ENCODE measurements at regions not wholly inside any gene's neighbourhood (a gene's known extent, or its start where the extent isn't known, plus 50 kb on each side); places are given as distances from the start of the nearest gene placed in this dataset.

DNA sequence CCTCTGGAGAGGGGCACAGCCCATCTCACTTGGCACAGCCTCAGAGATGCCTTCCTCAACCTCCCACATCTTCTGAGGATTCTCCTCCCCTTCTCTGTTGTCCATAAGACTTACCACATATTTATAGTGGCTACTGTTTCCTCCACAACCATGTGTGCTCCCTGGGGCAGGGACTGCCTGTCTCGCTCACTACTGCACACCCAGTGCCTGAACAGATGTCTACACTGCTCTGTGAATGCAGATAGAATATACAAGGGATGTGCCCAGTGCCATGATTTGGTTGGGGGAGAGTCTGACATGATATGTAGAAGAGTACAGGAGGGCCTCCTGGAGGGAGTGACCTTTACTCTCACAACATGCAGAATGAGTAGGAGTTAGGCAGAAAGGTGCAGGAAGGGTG is 67.3 kb upstream of the ANO1 start:
- TF ChIP-seq EZH2phosphoT487 (IDR thresholded peaks at IDR 0.05; ENCODE audit: low read depth), result no peak
- TF ChIP-seq, protein P1, sequence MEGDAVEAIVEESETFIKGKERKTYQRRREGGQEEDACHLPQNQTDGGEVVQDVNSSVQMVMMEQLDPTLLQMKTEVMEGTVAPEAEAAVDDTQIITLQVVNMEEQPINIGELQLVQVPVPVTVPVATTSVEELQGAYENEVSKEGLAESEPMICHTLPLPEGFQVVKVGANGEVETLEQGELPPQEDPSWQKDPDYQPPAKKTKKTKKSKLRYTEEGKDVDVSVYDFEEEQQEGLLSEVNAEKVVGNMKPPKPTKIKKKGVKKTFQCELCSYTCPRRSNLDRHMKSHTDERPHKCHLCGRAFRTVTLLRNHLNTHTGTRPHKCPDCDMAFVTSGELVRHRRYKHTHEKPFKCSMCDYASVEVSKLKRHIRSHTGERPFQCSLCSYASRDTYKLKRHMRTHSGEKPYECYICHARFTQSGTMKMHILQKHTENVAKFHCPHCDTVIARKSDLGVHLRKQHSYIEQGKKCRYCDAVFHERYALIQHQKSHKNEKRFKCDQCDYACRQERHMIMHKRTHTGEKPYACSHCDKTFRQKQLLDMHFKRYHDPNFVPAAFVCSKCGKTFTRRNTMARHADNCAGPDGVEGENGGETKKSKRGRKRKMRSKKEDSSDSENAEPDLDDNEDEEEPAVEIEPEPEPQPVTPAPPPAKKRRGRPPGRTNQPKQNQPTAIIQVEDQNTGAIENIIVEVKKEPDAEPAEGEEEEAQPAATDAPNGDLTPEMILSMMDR (IDR thresholded peaks at IDR 0.05; ENCODE audit: low read depth, low read length), result no peak
- Histone ChIP-seq H2AFZ (ENCODE audit: low read depth, low read length) (no peak overlapping the region), H3K36me3 (replicated peaks; ENCODE audit: low read depth, low read length) (no peaks in the 10 kb centered on the region), H3K27me3 (ENCODE audit: low read depth, low read length) (0 out of 2 replicates have a peak, but pooled peaks cover 5% of the 10 kb centered on the region), H3K4me2 (ENCODE audit: low read length) (no peak overlapping the region), H3K4me1 (ENCODE audit: low read length) (no peaks in the 10 kb centered on the region), H4K20me1 (ENCODE audit: insufficient read depth, low read length) (no peaks in the 10 kb centered on the region), H3K4me3 (ENCODE audit: low read length) (no peak overlapping the region), H3K9ac (ENCODE audit: low read length) (no peak overlapping the region), H3K27ac (ENCODE audit: low read length) (no peak overlapping the region), H3K9me3 (ENCODE audit: insufficient read depth, low read length) (no peaks in the 10 kb centered on the region), H3K79me2 (ENCODE audit: low read length) (no peaks in the 10 kb centered on the region)

DNA sequence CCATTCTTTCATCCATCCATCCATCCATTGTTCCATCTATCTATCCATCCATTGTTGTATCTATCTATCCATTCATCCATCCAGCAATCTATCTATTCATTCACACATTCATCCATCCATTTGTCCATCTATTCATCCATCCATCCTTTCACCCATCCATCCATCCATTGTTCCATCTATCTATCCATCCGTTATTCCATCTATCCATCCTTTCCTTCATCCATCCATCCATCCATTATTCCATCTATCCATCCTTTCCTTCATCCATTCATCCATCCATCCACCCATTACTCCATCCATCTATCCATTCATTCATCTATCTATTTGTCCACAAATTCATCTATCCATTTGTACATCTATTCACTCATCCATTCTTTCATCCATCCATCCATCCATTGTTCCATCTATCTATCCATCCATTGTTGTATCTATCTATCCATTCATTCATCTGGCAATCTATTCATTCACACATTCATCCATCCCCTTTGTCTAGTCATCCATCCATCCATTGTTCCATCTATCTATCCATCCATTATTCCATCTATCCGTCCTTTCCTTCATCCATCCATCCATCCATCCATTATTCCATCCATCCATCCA is 65.9 kb upstream of the ANO1 start:
- Histone ChIP-seq H3K36me3 (replicated peaks; ENCODE audit: low read depth, low read length) (no peaks in the 10 kb centered on the region), H3K4me3 (ENCODE audit: low read length) (no peak overlapping the region), H3K9me3 (ENCODE audit: insufficient read depth, low read length) (no peaks in the 10 kb centered on the region), H3K79me2 (ENCODE audit: low read length) (no peaks in the 10 kb centered on the region), H2AFZ (ENCODE audit: low read depth, low read length) (no peak overlapping the region), H3K4me2 (ENCODE audit: low read length) (no peak overlapping the region), H3K9ac (ENCODE audit: low read length) (no peak overlapping the region), H3K4me1 (ENCODE audit: low read length) (no peaks in the 10 kb centered on the region), H3K27ac (ENCODE audit: low read length) (no peak overlapping the region), H4K20me1 (ENCODE audit: insufficient read depth, low read length) (no peaks in the 10 kb centered on the region), H3K27me3 (ENCODE audit: low read depth, low read length) (0 out of 2 replicates have a peak, but pooled peaks cover 5% of the 10 kb centered on the region)
- TF ChIP-seq, protein P1 (IDR thresholded peaks at IDR 0.05; ENCODE audit: low read depth, low read length), result no peak
- TF ChIP-seq EZH2phosphoT487 (IDR thresholded peaks at IDR 0.05; ENCODE audit: low read depth), result no peak

DNA sequence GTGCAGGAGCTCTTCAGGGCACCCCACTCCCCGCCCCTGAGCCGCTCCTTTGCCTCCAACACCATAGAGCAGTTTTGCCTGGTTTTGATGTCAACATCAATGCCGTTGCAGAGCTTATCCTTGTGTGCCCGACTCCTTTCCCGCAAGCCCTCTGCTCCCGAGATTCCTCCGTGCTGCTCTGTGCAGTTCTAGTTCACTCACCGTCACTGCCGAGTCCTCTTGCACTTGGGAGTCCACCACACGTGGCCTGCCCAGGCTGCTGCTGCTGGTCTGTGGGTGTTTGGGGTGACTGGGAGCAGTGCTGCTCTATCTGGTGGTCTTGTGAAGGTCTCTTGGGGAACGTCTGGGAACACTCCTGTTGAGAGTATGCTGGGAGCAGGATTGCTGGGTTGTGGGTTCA is 63.8 kb upstream of the ANO1 start:
- Histone ChIP-seq H3K4me2 (ENCODE audit: low read length) (no peak overlapping the region), H3K4me3 (ENCODE audit: low read length) (no peak overlapping the region), H3K79me2 (ENCODE audit: low read length) (no peaks in the 10 kb centered on the region), H3K27ac (ENCODE audit: low read length) (no peak overlapping the region), H3K36me3 (replicated peaks; ENCODE audit: low read depth, low read length) (no peaks in the 10 kb centered on the region), H2AFZ (ENCODE audit: low read depth, low read length) (no peak overlapping the region), H3K9me3 (ENCODE audit: insufficient read depth, low read length) (no peaks in the 10 kb centered on the region), H3K4me1 (ENCODE audit: low read length) (no peaks in the 10 kb centered on the region), H4K20me1 (ENCODE audit: insufficient read depth, low read length) (no peaks in the 10 kb centered on the region), H3K9ac (ENCODE audit: low read length) (no peak overlapping the region), H3K27me3 (ENCODE audit: low read depth, low read length) (no peaks in the 10 kb centered on the region)
- TF ChIP-seq EZH2phosphoT487 (IDR thresholded peaks at IDR 0.05; ENCODE audit: low read depth), result no peak
- TF ChIP-seq, protein P1 (IDR thresholded peaks at IDR 0.05; ENCODE audit: low read depth, low read length), result no peak

DNA sequence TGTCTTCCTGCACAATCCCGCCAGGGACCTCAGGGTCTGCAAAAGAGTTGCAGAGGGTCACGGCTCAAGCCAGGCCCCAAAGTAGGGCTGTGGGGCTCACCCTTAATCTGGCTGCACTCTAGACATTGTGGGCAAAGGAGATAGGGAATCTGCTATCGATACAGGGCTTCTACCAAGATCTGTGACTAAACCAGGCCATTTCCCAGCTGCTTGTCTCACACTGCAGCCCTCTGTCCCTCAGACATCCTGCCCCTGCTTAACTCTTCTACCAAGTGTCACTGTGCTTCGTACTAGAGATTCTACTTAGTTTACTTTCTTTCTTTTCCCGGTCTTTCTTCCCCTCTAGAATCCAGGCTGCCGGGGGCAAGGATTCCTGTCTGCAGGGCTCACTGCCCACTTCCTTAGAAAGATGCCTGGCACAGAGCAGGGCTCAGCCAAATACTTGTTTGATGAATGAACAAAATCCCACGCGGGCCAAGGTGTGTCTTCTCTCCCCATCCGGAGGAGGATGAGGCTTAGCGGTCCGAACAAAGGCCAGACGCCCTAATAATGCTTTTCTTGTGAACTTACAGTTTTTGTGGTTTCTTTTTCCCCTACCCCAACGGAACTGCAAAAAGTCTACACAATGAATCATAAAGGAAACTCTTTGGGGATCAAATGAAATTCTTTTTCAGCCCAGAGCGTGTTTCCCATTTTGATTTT is 61.3 kb upstream of the ANO1 start:
- Histone ChIP-seq H3K4me1 (ENCODE audit: low read length) (no peaks in the 10 kb centered on the region), H3K79me2 (ENCODE audit: low read length) (no peaks in the 10 kb centered on the region), H3K9ac (ENCODE audit: low read length) (no peak overlapping the region), H4K20me1 (ENCODE audit: insufficient read depth, low read length) (no peaks in the 10 kb centered on the region), H3K36me3 (replicated peaks; ENCODE audit: low read depth, low read length) (no peaks in the 10 kb centered on the region), H3K9me3 (ENCODE audit: insufficient read depth, low read length) (no peaks in the 10 kb centered on the region), H2AFZ (ENCODE audit: low read depth, low read length) (no peak overlapping the region), H3K27me3 (ENCODE audit: low read depth, low read length) (no peaks in the 10 kb centered on the region), H3K4me2 (ENCODE audit: low read length) (no peak overlapping the region), H3K27ac (ENCODE audit: low read length) (no peak overlapping the region), H3K4me3 (ENCODE audit: low read length) (no peak overlapping the region)
- TF ChIP-seq, protein P1 (IDR thresholded peaks at IDR 0.05; ENCODE audit: low read depth, low read length), result no peak
- TF ChIP-seq EZH2phosphoT487 (IDR thresholded peaks at IDR 0.05; ENCODE audit: low read depth), result no peak
